ENCODE measurements at regions not wholly inside any gene's neighbourhood (a gene's known extent, or its start where the extent isn't known, plus 50 kb on each side); places are given as distances from the start of the nearest gene placed in this dataset.
"Not testable (repeated sequence)": the region's sequence is repeated elsewhere in the genome, so short reads cannot be mapped to it uniquely, and the experiment has no call there.

DNA sequence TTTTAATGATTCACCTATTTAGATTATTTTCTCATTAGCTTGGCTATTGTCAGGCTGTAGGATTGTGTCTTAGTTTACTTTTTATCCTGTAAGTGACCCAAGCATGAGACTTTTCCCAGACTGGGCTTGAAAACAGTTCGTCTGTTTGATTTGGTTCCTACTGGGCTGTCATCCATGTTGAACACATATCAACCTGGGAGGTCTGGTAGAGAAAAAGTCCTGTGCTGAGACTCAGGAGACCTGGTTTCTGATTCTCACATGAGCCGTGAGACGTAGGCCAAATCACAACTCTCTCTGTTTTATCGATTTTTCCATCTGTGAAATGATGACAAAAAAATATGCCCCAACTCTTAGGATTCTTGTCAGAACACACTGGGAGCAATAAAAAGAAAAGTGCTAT lies 98.8 kb upstream of the GALNT15 start:
- Histone ChIP-seq H3K27me3 (ENCODE audit: control insufficient read depth, extremely low read depth, insufficient read depth, low read length) (no peaks in the 10 kb centered on the region), H3K4me1 (ENCODE audit: control insufficient read depth, extremely low read depth, insufficient read depth, low read length) (peaks cover 35% of the 10 kb centered on the region), H3K27ac (ENCODE audit: control insufficient read depth, insufficient read depth, low read length) (no peak overlapping the region), H3K36me3 (ENCODE audit: control insufficient read depth in 2 of 2, extremely low read depth in 1 of 2, insufficient read depth in 2 of 2, low read length in 2 of 2) (no peaks in the 10 kb centered on the region), H4K20me1 (ENCODE audit: control insufficient read depth, extremely low read depth, insufficient read depth, low read length) (no peaks in the 10 kb centered on the region), H3K79me2 (ENCODE audit: control insufficient read depth, insufficient read depth, low read length) (no peaks in the 10 kb centered on the region), H3K9me1 (ENCODE audit: control insufficient read depth, extremely low read depth, insufficient read depth, low read length) (no peaks in the 10 kb centered on the region), H2AFZ (ENCODE audit: control insufficient read depth, low read length) (no peak overlapping the region), H3K4me2 (ENCODE audit: control insufficient read depth, extremely low read depth, insufficient read depth, low read depth, low read length) (no peak overlapping the region), H3K4me3 (ENCODE audit: control insufficient read depth in 2 of 3, extremely low read depth in 1 of 3, insufficient read depth in 2 of 3, low read depth in 1 of 3, low read length in 3 of 3) (no peak overlapping the region), H3K9ac (ENCODE audit: control insufficient read depth, extremely low read depth, insufficient read depth, low read length) (no peak overlapping the region), H3K9me3 (ENCODE audit: control insufficient read depth, low read depth, low read length) (no peaks in the 10 kb centered on the region)
- DNase-seq (ENCODE audit: low read depth, low spot score) (no peak), FAIRE-seq (no peak)
- TF ChIP-seq CTCF (optimal IDR thresholded peaks at IDR 0.05 in 1 of 3, IDR thresholded peaks at IDR 0.05 in 1 of 3, conservative IDR thresholded peaks at IDR 0.05 in 1 of 3; ENCODE audit: extremely low read depth in 1 of 3, insufficient read depth in 2 of 3, low read length in 3 of 3) (no peak), EZH2 (IDR thresholded peaks at IDR 0.05; ENCODE audit: low read length) (no peak)
- dilution Hi-C loops (cut with MboI; ENCODE audit: extremely low pct_ligation_motif_present, low sequenced_read_pairs) = no loop called here

- Histone ChIP-seq H3K9me1 (ENCODE audit: control insufficient read depth, extremely low read depth, insufficient read depth, low read length) (no peaks in the 10 kb centered on the region), H3K79me2 (ENCODE audit: control insufficient read depth, insufficient read depth, low read length) (no peaks in the 10 kb centered on the region), H3K36me3 (ENCODE audit: control insufficient read depth in 2 of 2, extremely low read depth in 1 of 2, insufficient read depth in 2 of 2, low read length in 2 of 2) (no peaks in the 10 kb centered on the region), H3K27ac (ENCODE audit: control insufficient read depth, insufficient read depth, low read length) (no peak overlapping the region), H3K4me1 (ENCODE audit: control insufficient read depth, extremely low read depth, insufficient read depth, low read length) (peaks cover 35% of the 10 kb centered on the region), H3K9me3 (ENCODE audit: control insufficient read depth, low read depth, low read length) (peaks cover 4% of the 10 kb centered on the region), H3K27me3 (ENCODE audit: control insufficient read depth, extremely low read depth, insufficient read depth, low read length) (no peaks in the 10 kb centered on the region), H3K4me2 (ENCODE audit: control insufficient read depth, extremely low read depth, insufficient read depth, low read depth, low read length) (no peak overlapping the region), H4K20me1 (ENCODE audit: control insufficient read depth, extremely low read depth, insufficient read depth, low read length) (no peaks in the 10 kb centered on the region), H3K4me3 (ENCODE audit: control insufficient read depth in 2 of 3, extremely low read depth in 1 of 3, insufficient read depth in 2 of 3, low read depth in 1 of 3, low read length in 3 of 3) (no peak overlapping the region), H2AFZ (ENCODE audit: control insufficient read depth, low read length) (no peak overlapping the region), H3K9ac (ENCODE audit: control insufficient read depth, extremely low read depth, insufficient read depth, low read length) (no peak overlapping the region)
- no peak for FAIRE-seq
- TF ChIP-seq EZH2 (IDR thresholded peaks at IDR 0.05; ENCODE audit: low read length) (no peak), CTCF (optimal IDR thresholded peaks at IDR 0.05 in 1 of 3, IDR thresholded peaks at IDR 0.05 in 1 of 3, conservative IDR thresholded peaks at IDR 0.05 in 1 of 3; ENCODE audit: extremely low read depth in 1 of 3, insufficient read depth in 2 of 3, low read length in 3 of 3) (no peak)
- DNase-seq (ENCODE audit: low read depth, low spot score) = no peak
- dilution Hi-C loops (cut with MboI; ENCODE audit: extremely low pct_ligation_motif_present, low sequenced_read_pairs) = no loop called here
Measured at GRCh38 chr3:16076564-16076963, 97.9 kb upstream of the GALNT15 start.

GRCh38 chr3:16077146-16077545 lies 97.3 kb upstream of the GALNT15 start:
- H3K79me2 ChIP-seq (ENCODE audit: control insufficient read depth, insufficient read depth, low read length); H3K9ac ChIP-seq (ENCODE audit: control insufficient read depth, extremely low read depth, insufficient read depth, low read length); H3K27ac ChIP-seq (ENCODE audit: control insufficient read depth, insufficient read depth, low read length); H3K9me1 ChIP-seq (ENCODE audit: control insufficient read depth, extremely low read depth, insufficient read depth, low read length); H3K36me3 ChIP-seq (ENCODE audit: control insufficient read depth in 2 of 2, extremely low read depth in 1 of 2, insufficient read depth in 2 of 2, low read length in 2 of 2); H3K27me3 ChIP-seq (ENCODE audit: control insufficient read depth, extremely low read depth, insufficient read depth, low read length); DNase-seq (ENCODE audit: low read depth, low spot score); FAIRE-seq; H4K20me1 ChIP-seq (ENCODE audit: control insufficient read depth, extremely low read depth, insufficient read depth, low read length); H3K9me3 ChIP-seq (ENCODE audit: control insufficient read depth, low read depth, low read length); H2AFZ ChIP-seq (ENCODE audit: control insufficient read depth, low read length); H3K4me3 ChIP-seq (ENCODE audit: control insufficient read depth in 2 of 3, extremely low read depth in 1 of 3, insufficient read depth in 2 of 3, low read depth in 1 of 3, low read length in 3 of 3); H3K4me2 ChIP-seq (ENCODE audit: control insufficient read depth, extremely low read depth, insufficient read depth, low read depth, low read length); dilution Hi-C loops (cut with MboI; ENCODE audit: extremely low pct_ligation_motif_present, low sequenced_read_pairs): not testable (repeated sequence)
- peaks cover 31% of the 10 kb centered on the region for H3K4me1 ChIP-seq (ENCODE audit: control insufficient read depth, extremely low read depth, insufficient read depth, low read length)

GRCh38 chr3:16077681-16078080 lies 96.8 kb upstream of the GALNT15 start:
- FAIRE-seq; H3K4me2 ChIP-seq (ENCODE audit: control insufficient read depth, extremely low read depth, insufficient read depth, low read depth, low read length); DNase-seq (ENCODE audit: low read depth, low spot score); H3K79me2 ChIP-seq (ENCODE audit: control insufficient read depth, insufficient read depth, low read length); H3K36me3 ChIP-seq (ENCODE audit: control insufficient read depth in 2 of 2, extremely low read depth in 1 of 2, insufficient read depth in 2 of 2, low read length in 2 of 2); H3K27me3 ChIP-seq (ENCODE audit: control insufficient read depth, extremely low read depth, insufficient read depth, low read length); H2AFZ ChIP-seq (ENCODE audit: control insufficient read depth, low read length); H3K9me1 ChIP-seq (ENCODE audit: control insufficient read depth, extremely low read depth, insufficient read depth, low read length); dilution Hi-C loops (cut with MboI; ENCODE audit: extremely low pct_ligation_motif_present, low sequenced_read_pairs); H3K9me3 ChIP-seq (ENCODE audit: control insufficient read depth, low read depth, low read length); H3K4me3 ChIP-seq (ENCODE audit: control insufficient read depth in 2 of 3, extremely low read depth in 1 of 3, insufficient read depth in 2 of 3, low read depth in 1 of 3, low read length in 3 of 3); H3K27ac ChIP-seq (ENCODE audit: control insufficient read depth, insufficient read depth, low read length); H4K20me1 ChIP-seq (ENCODE audit: control insufficient read depth, extremely low read depth, insufficient read depth, low read length); H3K9ac ChIP-seq (ENCODE audit: control insufficient read depth, extremely low read depth, insufficient read depth, low read length): not testable (repeated sequence)
- H3K4me1 ChIP-seq (ENCODE audit: control insufficient read depth, extremely low read depth, insufficient read depth, low read length) = peaks cover 26% of the 10 kb centered on the region

Measured in keratinocyte (primary cell).